ENCODE measurements at regions not wholly inside any gene's neighbourhood (a gene's known extent, or its start where the extent isn't known, plus 50 kb on each side); places are given as distances from the start of the nearest gene placed in this dataset.

DNA sequence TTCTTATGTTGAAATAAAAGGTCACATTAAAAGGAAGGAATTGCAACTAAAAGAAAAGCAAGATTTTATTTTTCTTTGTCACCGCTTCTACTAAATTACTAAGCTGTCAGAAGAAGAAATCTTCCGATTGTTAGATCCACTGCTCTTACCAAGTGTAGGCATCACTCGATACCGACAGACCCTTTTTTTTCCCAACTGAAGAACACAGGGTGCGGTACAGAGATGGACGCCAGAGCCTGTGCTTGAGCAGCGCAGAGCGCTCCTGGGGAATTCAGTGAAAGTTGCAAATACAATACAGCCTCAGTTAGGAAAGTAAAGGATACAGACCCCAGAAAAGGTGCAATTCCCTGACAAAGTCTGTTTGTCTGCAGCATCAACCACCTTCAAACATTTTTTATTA, 94.9 kb upstream of the WDR17 start:
- TF ChIP-seq, protein P1, sequence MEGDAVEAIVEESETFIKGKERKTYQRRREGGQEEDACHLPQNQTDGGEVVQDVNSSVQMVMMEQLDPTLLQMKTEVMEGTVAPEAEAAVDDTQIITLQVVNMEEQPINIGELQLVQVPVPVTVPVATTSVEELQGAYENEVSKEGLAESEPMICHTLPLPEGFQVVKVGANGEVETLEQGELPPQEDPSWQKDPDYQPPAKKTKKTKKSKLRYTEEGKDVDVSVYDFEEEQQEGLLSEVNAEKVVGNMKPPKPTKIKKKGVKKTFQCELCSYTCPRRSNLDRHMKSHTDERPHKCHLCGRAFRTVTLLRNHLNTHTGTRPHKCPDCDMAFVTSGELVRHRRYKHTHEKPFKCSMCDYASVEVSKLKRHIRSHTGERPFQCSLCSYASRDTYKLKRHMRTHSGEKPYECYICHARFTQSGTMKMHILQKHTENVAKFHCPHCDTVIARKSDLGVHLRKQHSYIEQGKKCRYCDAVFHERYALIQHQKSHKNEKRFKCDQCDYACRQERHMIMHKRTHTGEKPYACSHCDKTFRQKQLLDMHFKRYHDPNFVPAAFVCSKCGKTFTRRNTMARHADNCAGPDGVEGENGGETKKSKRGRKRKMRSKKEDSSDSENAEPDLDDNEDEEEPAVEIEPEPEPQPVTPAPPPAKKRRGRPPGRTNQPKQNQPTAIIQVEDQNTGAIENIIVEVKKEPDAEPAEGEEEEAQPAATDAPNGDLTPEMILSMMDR (IDR thresholded peaks at IDR 0.05): no peak
- TF ChIP-seq POLR2A (IDR thresholded peaks at IDR 0.05): no peak
